DOHH2 (cell line): ENCODE measurements at regions not wholly inside any gene's neighbourhood (a gene's known extent, or its start where the extent isn't known, plus 50 kb on each side); places are given as distances from the start of the nearest gene placed in this dataset.

Experiments used
- H3F3A ChIP-seq: fragments of 200-600 bp; sonication (generic), shearing (Covaris generic); 2 replicates; pipeline ENCODE4 v1.6.0; 2016; ENCODE audit warnings: antibody characterized with exemption, mild to moderate bottlenecking; ENCODE audit not compliant: control insufficient read depth, insufficient read depth
- H3K27ac ChIP-seq: fragments of 200-600 bp; sonication (generic); 2 replicates; pipeline ENCODE4 v1.5.1; 2014; ENCODE audit warnings: low read depth, mild to moderate bottlenecking, low read length, moderate library complexity
- H3K27me3 ChIP-seq: fragments of 200-600 bp; sonication (generic); 2 replicates; pipeline ENCODE4 v1.6.1; 2014; ENCODE audit warnings: mild to moderate bottlenecking, low read length, mixed read lengths; ENCODE audit not compliant: control insufficient read depth
- H3K36me3 ChIP-seq: fragments of 200-600 bp; sonication (generic); 2 replicates; pipeline ENCODE4 v1.6.1; 2014; ENCODE audit warnings: mild to moderate bottlenecking, low read length, moderate library complexity, mixed read lengths; ENCODE audit not compliant: control insufficient read depth
- H3K4me1 ChIP-seq: fragments of 200-600 bp; sonication (generic); 2 replicates; pipeline ENCODE4 v1.6.1; 2014; ENCODE audit warnings: mild to moderate bottlenecking, low read length, mixed read lengths; ENCODE audit not compliant: control insufficient read depth
- H3K4me2 ChIP-seq: fragments of 200-600 bp; sonication (generic); 2 replicates; pipeline ENCODE4 v1.6.0; 2014; ENCODE audit warnings: mild to moderate bottlenecking, low read length, moderate library complexity
- H3K4me3 ChIP-seq: fragments of 200-600 bp; sonication (generic); 2 replicates; pipeline ENCODE4 v1.5.1; 2014; ENCODE audit warnings: mild to moderate bottlenecking, low read length, mixed read lengths
- H3K79me2 ChIP-seq: fragments of 200-600 bp; sonication (generic); 2 replicates; pipeline ENCODE4 v1.6.1; 2014; ENCODE audit warnings: mild to moderate bottlenecking, low read length, mixed read lengths; ENCODE audit not compliant: control insufficient read depth
- H3K9me2 ChIP-seq: fragments of 200-600 bp; sonication (generic); replicated peaks from 2 replicates; pipeline ENCODE4 v1.6.1; 2014; ENCODE audit warnings: mild to moderate bottlenecking, low read length, mixed read lengths; ENCODE audit not compliant: control insufficient read depth
- H3K9me3 ChIP-seq: fragments of 200-600 bp; sonication (generic); 2 replicates; pipeline ENCODE4 v1.6.1; 2014; ENCODE audit warnings: antibody characterized with exemption, low read length, mixed read lengths; ENCODE audit not compliant: control insufficient read depth, insufficient read depth
- H4K20me1 ChIP-seq: fragments of 200-600 bp; sonication (generic); 2 replicates; pipeline ENCODE4 v1.6.0; 2014; ENCODE audit warnings: low read depth, mild to moderate bottlenecking, antibody characterized with exemption, low read length, moderate library complexity; ENCODE audit not compliant: control insufficient read depth, insufficient read depth
- EZH2phosphoT487 ChIP-seq: fragments of 200-600 bp; sonication (generic); IDR thresholded peaks from 2 replicates; pipeline ENCODE4 v1.6.1; 2017; ENCODE audit warnings: borderline replicate concordance, mild to moderate bottlenecking, antibody characterized with exemption, low read length, moderate library complexity, mixed read lengths
- TF ChIP-seq, protein P1 (sequence below): fragments of 200-600 bp; sonication (generic); IDR thresholded peaks from one replicate; pipeline ENCODE4 v1.5.1; 2014; ENCODE audit warnings: antibody characterized with exemption, mild to moderate bottlenecking, low read depth, low read length; ENCODE audit not compliant: poor library complexity, severe bottlenecking

DNA sequence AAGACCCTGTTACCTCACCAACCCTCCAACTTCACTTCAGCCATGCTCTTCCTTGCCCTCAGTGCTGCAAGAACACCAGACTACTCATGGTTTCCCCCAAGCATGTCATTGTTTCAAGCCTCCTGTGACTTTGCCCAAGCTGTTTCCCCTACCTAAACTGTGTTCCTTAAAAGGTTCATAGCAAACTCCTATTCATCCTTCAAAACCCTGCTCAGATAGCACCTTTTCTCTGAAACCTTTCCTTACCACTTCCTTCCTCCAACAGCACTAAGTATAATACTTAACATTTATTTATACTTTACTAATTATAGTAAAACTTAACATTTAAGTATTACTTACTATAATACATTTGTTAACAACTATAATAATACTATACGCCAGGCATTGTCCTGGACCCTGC, 136.2 kb downstream of the CCT6B start:
- no peak overlapping the region for H3K4me3 ChIP-seq
- no peaks in the 10 kb centered on the region for H3K36me3 ChIP-seq
- TF ChIP-seq EZH2phosphoT487, result no peak
- TF ChIP-seq, protein P1, sequence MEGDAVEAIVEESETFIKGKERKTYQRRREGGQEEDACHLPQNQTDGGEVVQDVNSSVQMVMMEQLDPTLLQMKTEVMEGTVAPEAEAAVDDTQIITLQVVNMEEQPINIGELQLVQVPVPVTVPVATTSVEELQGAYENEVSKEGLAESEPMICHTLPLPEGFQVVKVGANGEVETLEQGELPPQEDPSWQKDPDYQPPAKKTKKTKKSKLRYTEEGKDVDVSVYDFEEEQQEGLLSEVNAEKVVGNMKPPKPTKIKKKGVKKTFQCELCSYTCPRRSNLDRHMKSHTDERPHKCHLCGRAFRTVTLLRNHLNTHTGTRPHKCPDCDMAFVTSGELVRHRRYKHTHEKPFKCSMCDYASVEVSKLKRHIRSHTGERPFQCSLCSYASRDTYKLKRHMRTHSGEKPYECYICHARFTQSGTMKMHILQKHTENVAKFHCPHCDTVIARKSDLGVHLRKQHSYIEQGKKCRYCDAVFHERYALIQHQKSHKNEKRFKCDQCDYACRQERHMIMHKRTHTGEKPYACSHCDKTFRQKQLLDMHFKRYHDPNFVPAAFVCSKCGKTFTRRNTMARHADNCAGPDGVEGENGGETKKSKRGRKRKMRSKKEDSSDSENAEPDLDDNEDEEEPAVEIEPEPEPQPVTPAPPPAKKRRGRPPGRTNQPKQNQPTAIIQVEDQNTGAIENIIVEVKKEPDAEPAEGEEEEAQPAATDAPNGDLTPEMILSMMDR, result no peak
- H3K27me3 ChIP-seq, result no peaks in the 10 kb centered on the region; the same call in 1 of the 2 replicates
- H3K4me2 ChIP-seq, result no peak overlapping the region
- H3K9me3 ChIP-seq, result no peaks in the 10 kb centered on the region
- H3K27ac ChIP-seq, result no peak overlapping the region
- no peaks in the 10 kb centered on the region for H4K20me1 ChIP-seq
- H3K4me1 ChIP-seq, result no peaks in the 10 kb centered on the region
- no peaks in the 10 kb centered on the region for H3F3A ChIP-seq
- no peaks in the 10 kb centered on the region for H3K79me2 ChIP-seq
- H3K9me2 ChIP-seq, result no peaks in the 10 kb centered on the region

DNA sequence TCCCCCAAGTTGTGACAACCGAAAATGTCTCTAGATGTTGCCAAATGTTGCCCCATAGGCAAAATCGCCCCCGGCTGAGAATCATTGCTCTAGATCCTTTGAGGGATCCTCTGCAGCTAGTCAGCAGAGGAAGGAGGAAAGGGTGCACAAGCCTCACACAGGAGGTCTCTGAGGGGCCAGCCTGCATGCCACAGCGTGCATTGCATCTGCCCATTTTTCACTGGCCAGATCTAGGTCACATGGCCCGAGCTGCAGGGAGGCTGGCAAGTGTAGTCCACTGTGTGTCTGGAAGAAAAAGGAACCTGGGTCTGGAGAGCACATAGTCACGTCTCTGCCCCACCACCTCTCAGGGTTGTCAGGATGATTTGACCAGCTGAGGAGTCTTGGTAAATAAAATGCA, 138.2 kb downstream of the CCT6B start:
- Histone ChIP-seq H3K79me2 (no peaks in the 10 kb centered on the region), H3K27ac (no peak overlapping the region), H3K9me2 (no peaks in the 10 kb centered on the region), H3K36me3 (no peaks in the 10 kb centered on the region), H3K9me3 (no peaks in the 10 kb centered on the region), H3K4me1 (no peaks in the 10 kb centered on the region), H4K20me1 (no peaks in the 10 kb centered on the region), H3K4me2 (no peak overlapping the region), H3K4me3 (no peak overlapping the region), H3K27me3 (no peaks in the 10 kb centered on the region; the same call in 1 of the 2 replicates), H3F3A (no peaks in the 10 kb centered on the region)
- TF ChIP-seq, protein P1, result no peak
- TF ChIP-seq EZH2phosphoT487, result no peak

DNA sequence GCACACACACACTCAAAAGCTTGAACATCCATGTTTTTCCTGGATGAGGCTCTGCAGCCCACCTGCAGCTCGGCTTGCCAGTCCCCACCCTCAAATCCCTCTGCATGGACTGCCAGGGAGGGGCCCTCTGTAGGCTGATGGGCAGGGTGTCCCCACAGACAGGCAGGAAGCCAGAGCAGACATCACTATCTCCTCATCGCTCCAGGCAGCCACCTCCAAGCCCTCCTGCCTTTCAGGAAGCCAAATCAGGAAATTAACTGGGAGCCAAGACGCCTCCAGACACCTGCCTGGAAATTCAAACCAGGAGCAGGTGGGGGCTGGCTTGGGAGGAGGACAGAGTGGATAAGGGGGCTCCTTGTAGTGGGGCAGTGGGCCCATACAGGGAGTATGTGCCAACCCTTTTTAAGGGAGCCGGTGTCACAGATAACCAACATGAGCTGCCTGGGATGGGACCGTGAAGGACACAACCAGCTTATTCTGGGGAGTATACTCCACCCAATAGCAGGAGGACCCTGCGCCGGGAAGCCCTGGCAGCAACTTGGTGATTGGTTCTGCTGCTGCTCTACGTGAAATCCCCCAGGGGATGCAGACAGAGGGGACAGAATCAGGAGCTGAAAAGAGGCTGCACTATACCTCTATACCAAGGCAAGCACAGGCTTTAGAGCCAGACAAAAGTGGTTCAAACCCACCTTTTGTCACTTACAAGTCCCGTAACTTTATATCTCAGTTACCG, 139.1 kb downstream of the CCT6B start:
- no peak overlapping the region for H3K4me3 ChIP-seq
- no peaks in the 10 kb centered on the region for H4K20me1 ChIP-seq
- H3K27me3 ChIP-seq, result no peaks in the 10 kb centered on the region; the same call in 1 of the 2 replicates
- H3K36me3 ChIP-seq, result no peaks in the 10 kb centered on the region
- TF ChIP-seq, protein P1, result no peak
- no peak for TF ChIP-seq EZH2phosphoT487
- no peaks in the 10 kb centered on the region for H3K4me1 ChIP-seq
- no peaks in the 10 kb centered on the region for H3K9me3 ChIP-seq
- no peak overlapping the region for H3K4me2 ChIP-seq
- no peaks in the 10 kb centered on the region for H3K79me2 ChIP-seq
- H3K27ac ChIP-seq, result no peak overlapping the region
- no peaks in the 10 kb centered on the region for H3F3A ChIP-seq
- H3K9me2 ChIP-seq, result no peaks in the 10 kb centered on the region
